HEK293 (cell line): ENCODE measurements at regions not wholly inside any gene's neighbourhood (a gene's known extent, or its start where the extent isn't known, plus 50 kb on each side); places are given as distances from the start of the nearest gene placed in this dataset.

Experiments
- CTCF ChIA-PET: fragments of 350-600 bp; formaldehyde crosslinking; extraction: SDS; loops from one replicate; lab custom pipeline; 2021; ENCODE audit warnings: antibody characterized with exemption; lab: Yijun Ruan, JAX
- POLR2A ChIA-PET: fragments of 300-600 bp; formaldehyde crosslinking; extraction: SDS; loops from one replicate; lab custom pipeline; 2020; ENCODE audit warnings: antibody characterized with exemption, inconsistent platforms; lab: Yijun Ruan, JAX
- H3K27ac ChIP-seq: fragments of 200-500 bp; sonication (Bioruptor generic); 2 replicates; pipeline ENCODE4 v1.5.1; 2014; ENCODE audit warnings: low read depth, low read length, control low read depth, inconsistent platforms; ENCODE audit errors: extremely low read depth
- H3K36me3 ChIP-seq, 2 experiments: fragments of 200-500 bp in 1 of 2; sonication (Bioruptor generic) in 1 of 2; 1 replicate in 1 of 2; 2 replicates in 1 of 2; pipeline ENCODE4 v1.5.1; 2014 to 2017; ENCODE audit warnings: inconsistent platforms in 2 of 2, low read length in 2 of 2; ENCODE audit not compliant: control insufficient read depth in 2 of 2, insufficient read depth in 1 of 2
- H3K4me1 ChIP-seq: fragments of 200-500 bp; sonication (Bioruptor generic); 2 replicates; pipeline ENCODE4 v1.5.1; 2014; ENCODE audit warnings: mild to moderate bottlenecking, low read length, inconsistent platforms; ENCODE audit not compliant: control insufficient read depth, insufficient read depth
- H3K4me3 ChIP-seq: 2 replicates; pipeline ENCODE4 v1.5.1; 2011; ENCODE audit warnings: low read depth, mild to moderate bottlenecking, control low read depth, low read length, moderate library complexity
- H3K9me3 ChIP-seq: fragments of 200-500 bp; sonication (Bioruptor generic); 2 replicates; pipeline ENCODE4 v1.5.1; 2014; ENCODE audit warnings: low read depth, low read length, inconsistent platforms; ENCODE audit not compliant: control insufficient read depth, insufficient read depth
- ATF2 ChIP-seq: fragments of 450-650 bp; formaldehyde crosslinking; IDR thresholded peaks from 2 replicates; pipeline ENCODE4 v1.5.1; 2016; ENCODE audit warnings: missing biosample characterization, missing genetic modification characterization, low read depth
- GLIS2 ChIP-seq: fragments of 450-650 bp; formaldehyde crosslinking; IDR thresholded peaks from 2 replicates; pipeline ENCODE4 v1.5.1; 2016; ENCODE audit warnings: missing biosample characterization, missing genetic modification characterization
- MYNN ChIP-seq: fragments of 450-650 bp; formaldehyde crosslinking; IDR thresholded peaks from 2 replicates; pipeline ENCODE4 v1.5.1; 2016; ENCODE audit warnings: missing biosample characterization, missing genetic modification characterization, borderline replicate concordance
- MZF1 ChIP-seq: fragments of 450-650 bp; formaldehyde crosslinking; IDR thresholded peaks from 2 replicates; pipeline ENCODE4 v1.5.1; 2017; ENCODE audit warnings: missing biosample characterization, missing genetic modification characterization, borderline replicate concordance
- ZBTB26 ChIP-seq: fragments of 450-650 bp; formaldehyde crosslinking; optimal IDR thresholded peaks from 2 replicates; pipeline ENCODE3; 2016; ENCODE audit warnings: missing biosample characterization, mild to moderate bottlenecking, missing genetic modification characterization
- ZBTB49 ChIP-seq: fragments of 450-650 bp; formaldehyde crosslinking; IDR thresholded peaks from 2 replicates; pipeline ENCODE4 v1.5.1; 2016; ENCODE audit warnings: missing biosample characterization, missing genetic modification characterization, low read depth
- ZNF10 ChIP-seq: fragments of 450-650 bp; formaldehyde crosslinking; IDR thresholded peaks from 2 replicates; pipeline ENCODE4 v1.5.1; 2017; ENCODE audit warnings: missing biosample characterization, missing genetic modification characterization
- ZNF112 ChIP-seq: fragments of 450-650 bp; formaldehyde crosslinking; IDR thresholded peaks from 2 replicates; pipeline ENCODE4 v1.5.0; 2017; ENCODE audit warnings: missing biosample characterization, missing genetic modification characterization
- ZNF121 ChIP-seq: fragments of 450-650 bp; formaldehyde crosslinking; IDR thresholded peaks from 2 replicates; pipeline ENCODE4 v1.5.1; 2016; ENCODE audit warnings: missing biosample characterization, missing genetic modification characterization
- ZNF133 ChIP-seq: fragments of 450-650 bp; formaldehyde crosslinking; IDR thresholded peaks from 2 replicates; pipeline ENCODE4 v1.5.1; 2016; ENCODE audit warnings: missing biosample characterization, missing genetic modification characterization
- ZNF184 ChIP-seq: fragments of 450-650 bp; IDR thresholded peaks from 2 replicates; pipeline ENCODE4 v1.5.1; 2018; ENCODE audit warnings: missing biosample characterization, mild to moderate bottlenecking, missing genetic modification characterization
- ZNF211 ChIP-seq: fragments of 450-650 bp; formaldehyde crosslinking; IDR thresholded peaks from 2 replicates; pipeline ENCODE4 v1.5.1; 2016; ENCODE audit warnings: low read depth, missing biosample characterization, missing genetic modification characterization
- ZNF274 ChIP-seq, 2 experiments: fragments of 200-500 bp in 1 of 2; fragments of 450-650 bp in 1 of 2; sonication (Bioruptor generic) in 1 of 2; formaldehyde crosslinking in 1 of 2; IDR thresholded peaks; 2 replicates each; pipeline versions ENCODE4 v1.5.1 to v1.6.1; 2014 to 2016; ENCODE audit warnings: borderline replicate concordance in 1 of 2, inconsistent platforms in 1 of 2, low read length in 1 of 2, missing biosample characterization in 1 of 2, missing genetic modification characterization in 1 of 2
- ZNF292 ChIP-seq: fragments of 450-650 bp; formaldehyde crosslinking; IDR thresholded peaks from 2 replicates; pipeline ENCODE4 v1.5.1; 2016; ENCODE audit warnings: low read depth, missing biosample characterization, missing genetic modification characterization, borderline replicate concordance
- ZNF302 ChIP-seq: fragments of 450-650 bp; formaldehyde crosslinking; IDR thresholded peaks from 2 replicates; pipeline ENCODE4 v1.5.1; 2016; ENCODE audit warnings: missing biosample characterization, missing genetic modification characterization, low read depth
- ZNF354C ChIP-seq: fragments of 450-650 bp; formaldehyde crosslinking; IDR thresholded peaks from 2 replicates; pipeline ENCODE4 v1.5.1; 2016; ENCODE audit warnings: missing biosample characterization, missing genetic modification characterization, low read depth, borderline replicate concordance
- ZNF398 ChIP-seq: fragments of 450-650 bp; formaldehyde crosslinking; IDR thresholded peaks from 2 replicates; pipeline ENCODE4 v1.5.1; 2017; ENCODE audit warnings: missing biosample characterization, missing genetic modification characterization
- ZNF404 ChIP-seq: fragments of 450-650 bp; formaldehyde crosslinking; IDR thresholded peaks from 2 replicates; pipeline ENCODE4 v1.5.1; 2017; ENCODE audit warnings: missing biosample characterization, missing genetic modification characterization
- ZNF423 ChIP-seq: fragments of 450-650 bp; formaldehyde crosslinking; IDR thresholded peaks from 2 replicates; pipeline ENCODE4 v1.5.1; 2016; ENCODE audit warnings: missing biosample characterization, missing genetic modification characterization
- ZNF426 ChIP-seq: fragments of 450-650 bp; formaldehyde crosslinking; IDR thresholded peaks from 2 replicates; pipeline ENCODE4 v1.5.1; 2017; ENCODE audit warnings: missing biosample characterization, missing genetic modification characterization, mild to moderate bottlenecking, inconsistent platforms, moderate library complexity
- ZNF449 ChIP-seq: fragments of 450-650 bp; formaldehyde crosslinking; IDR thresholded peaks from 2 replicates; pipeline ENCODE4 v1.5.1; 2017; ENCODE audit warnings: missing biosample characterization, mild to moderate bottlenecking, missing genetic modification characterization, moderate library complexity
- ZNF48 ChIP-seq: fragments of 450-650 bp; formaldehyde crosslinking; IDR thresholded peaks from 2 replicates; pipeline ENCODE4 v1.5.1; 2016; ENCODE audit warnings: missing biosample characterization, missing genetic modification characterization
- ZNF514 ChIP-seq: fragments of 450-650 bp; formaldehyde crosslinking; IDR thresholded peaks from 2 replicates; pipeline ENCODE4 v1.5.1; 2016; ENCODE audit warnings: missing biosample characterization, missing genetic modification characterization
- ZNF560 ChIP-seq: fragments of 450-650 bp; formaldehyde crosslinking; IDR thresholded peaks from 2 replicates; pipeline ENCODE4 v1.5.1; 2017; ENCODE audit warnings: missing biosample characterization, missing genetic modification characterization, borderline replicate concordance
- ZNF561 ChIP-seq: fragments of 450-650 bp; IDR thresholded peaks from 2 replicates; pipeline ENCODE4 v1.5.1; 2018; ENCODE audit warnings: missing biosample characterization, missing genetic modification characterization, borderline replicate concordance
- ZNF624 ChIP-seq: fragments of 450-650 bp; formaldehyde crosslinking; IDR thresholded peaks from 2 replicates; pipeline ENCODE4 v1.5.1; 2017; ENCODE audit warnings: missing biosample characterization, missing genetic modification characterization
- ZNF658 ChIP-seq: fragments of 450-650 bp; formaldehyde crosslinking; IDR thresholded peaks from 2 replicates; pipeline ENCODE4; 2016; ENCODE audit warnings: missing biosample characterization, missing genetic modification characterization
- ZNF660 ChIP-seq: fragments of 450-650 bp; IDR thresholded peaks from 2 replicates; pipeline ENCODE4 v1.5.1; 2018; ENCODE audit warnings: missing biosample characterization, mild to moderate bottlenecking, missing genetic modification characterization
- ZNF768 ChIP-seq: fragments of 450-650 bp; formaldehyde crosslinking; IDR thresholded peaks from 2 replicates; pipeline ENCODE4 v1.5.1; 2018; ENCODE audit warnings: missing biosample characterization, mild to moderate bottlenecking, missing genetic modification characterization
- ZNF777 ChIP-seq: fragments of 450-650 bp; formaldehyde crosslinking; IDR thresholded peaks from 2 replicates; pipeline ENCODE4 v1.5.1; 2017; ENCODE audit warnings: missing biosample characterization, missing genetic modification characterization, borderline replicate concordance

GRCh38 chr13:27006519-27007161 lies 165.0 kb downstream of the USP12 start:
- no peak overlapping the region for H3K27ac ChIP-seq
- H3K4me1 ChIP-seq = no peaks in the 10 kb centered on the region
- ChIA-PET POLR2A (interaction anchor here (0.6 kb wide), 1 partner anchor 341 kb away, joined by 3 read pairs; no protein-coding TSS in a partner anchor), CTCF (interaction anchor here (2.4 kb wide), 1 partner anchor 21 kb away, joined by 7 read pairs; no protein-coding TSS in a partner anchor)
- H3K36me3 ChIP-seq = no peaks in the 10 kb centered on the region
- no peaks in the 10 kb centered on the region for H3K9me3 ChIP-seq
- peak overlapping the region; percentile 9 for H3K4me3 ChIP-seq
- no peak for TF ChIP-seq ZBTB49
- TF ChIP-seq ZNF398 (tag by site-specific recombination) = no peak
- TF ChIP-seq ZNF426 (tag by site-specific recombination) = no peak
- TF ChIP-seq ZNF514 (tag by site-specific recombination) = no peak
- TF ChIP-seq ZNF404 = no peak
- no peak for TF ChIP-seq MYNN (tag by site-specific recombination)
- peak; percentile 38; the same call in 1 of the 2 replicates for TF ChIP-seq GLIS2 (tag by site-specific recombination)
- no peak for TF ChIP-seq ZNF449 (tag by site-specific recombination)
- TF ChIP-seq ATF2 (tag by site-specific recombination) = no peak
- TF ChIP-seq ZNF184 (tag by site-specific recombination) = no peak
- no peak for TF ChIP-seq ZNF10
- no peak for TF ChIP-seq ZNF658 (tag by site-specific recombination)
- no peak for TF ChIP-seq ZNF354C
- no peak for TF ChIP-seq ZNF211 (tag by site-specific recombination)
- TF ChIP-seq ZNF560 (tag by site-specific recombination) = no peak
- TF ChIP-seq ZNF133 = no peak
- no peak for TF ChIP-seq ZNF48 (tag by site-specific recombination)
- peak; percentile 79 for TF ChIP-seq ZNF423 (tag by site-specific recombination)
- TF ChIP-seq ZNF112 (tag by site-specific recombination) = no peak
- TF ChIP-seq ZNF660 (tag by site-specific recombination) = no peak
- no peak for TF ChIP-seq ZNF624 (tag by site-specific recombination)
- no peak for TF ChIP-seq ZNF274 (IDR thresholded peaks at IDR 0.05; ENCODE audit: low read length)
- TF ChIP-seq ZNF274 (tag by site-specific recombination; IDR thresholded peaks at IDR 0.05; ENCODE audit: borderline replicate concordance) = no peak
- TF ChIP-seq ZNF292 (tag by site-specific recombination) = no peak
- TF ChIP-seq MZF1 (tag by site-specific recombination) = no peak
- TF ChIP-seq ZNF768 (tag by site-specific recombination) = no peak
- no peak for TF ChIP-seq ZBTB26
- TF ChIP-seq ZNF777 (tag by site-specific recombination) = no peak
- TF ChIP-seq ZNF302 (tag by site-specific recombination) = no peak
- TF ChIP-seq ZNF561 (tag by site-specific recombination) = peak; percentile 98
- no peak for TF ChIP-seq ZNF121
